ENCODE measurements at regions not wholly inside any gene's neighbourhood (a gene's known extent, or its start where the extent isn't known, plus 50 kb on each side); places are given as distances from the start of the nearest gene placed in this dataset.
A peak's percentile ranks its signal among the peaks of the same experiment; 100 is the strongest.

- peaks cover 6% of the 10 kb centered on the region for H3K36me3 Mint-ChIP-seq (ENCODE audit: low read depth)
These were observed 53.3 kb downstream of the C7orf25 start for GRCh38 chr7:42858570-42858969.

DNA sequence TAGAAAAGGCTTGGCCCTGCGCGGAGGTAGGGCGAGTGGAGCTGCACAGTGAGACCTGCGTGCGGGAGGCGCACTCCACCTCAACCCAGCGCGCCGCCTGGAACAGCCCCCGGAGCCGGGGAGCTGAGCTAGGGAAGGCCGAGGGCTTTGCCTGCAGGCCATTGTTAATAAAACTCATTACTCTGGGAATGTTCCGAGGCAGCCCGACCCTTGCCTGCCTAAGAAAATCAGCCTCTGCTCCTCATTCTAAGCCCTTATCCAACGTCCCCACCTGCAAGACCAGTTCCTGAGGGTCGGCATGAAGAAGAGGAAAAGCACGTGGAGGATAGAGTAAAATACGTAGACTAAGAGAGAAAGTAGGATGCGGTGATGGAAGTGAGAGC is 55.3 kb downstream of the C7orf25 start:
- H3K4me1 Mint-ChIP-seq, result no peaks in the 10 kb centered on the region

More at GRCh38 chr7:42858570-42858969, 53.3 kb downstream of the C7orf25 start:
- Mint-ChIP-seq H3K27me3 (ENCODE audit: low read depth) (no peaks in the 10 kb centered on the region), H3K4me3 (no peak overlapping the region), H3K4me1 (no peaks in the 10 kb centered on the region), H3K9me3 (peaks cover 10% of the 10 kb centered on the region), H3K27ac (ENCODE audit: unreplicated experiment) (no peak overlapping the region)
- no peak for DNase-seq (ENCODE audit: low read depth, low spot score)
- TF ChIP-seq, protein P1, sequence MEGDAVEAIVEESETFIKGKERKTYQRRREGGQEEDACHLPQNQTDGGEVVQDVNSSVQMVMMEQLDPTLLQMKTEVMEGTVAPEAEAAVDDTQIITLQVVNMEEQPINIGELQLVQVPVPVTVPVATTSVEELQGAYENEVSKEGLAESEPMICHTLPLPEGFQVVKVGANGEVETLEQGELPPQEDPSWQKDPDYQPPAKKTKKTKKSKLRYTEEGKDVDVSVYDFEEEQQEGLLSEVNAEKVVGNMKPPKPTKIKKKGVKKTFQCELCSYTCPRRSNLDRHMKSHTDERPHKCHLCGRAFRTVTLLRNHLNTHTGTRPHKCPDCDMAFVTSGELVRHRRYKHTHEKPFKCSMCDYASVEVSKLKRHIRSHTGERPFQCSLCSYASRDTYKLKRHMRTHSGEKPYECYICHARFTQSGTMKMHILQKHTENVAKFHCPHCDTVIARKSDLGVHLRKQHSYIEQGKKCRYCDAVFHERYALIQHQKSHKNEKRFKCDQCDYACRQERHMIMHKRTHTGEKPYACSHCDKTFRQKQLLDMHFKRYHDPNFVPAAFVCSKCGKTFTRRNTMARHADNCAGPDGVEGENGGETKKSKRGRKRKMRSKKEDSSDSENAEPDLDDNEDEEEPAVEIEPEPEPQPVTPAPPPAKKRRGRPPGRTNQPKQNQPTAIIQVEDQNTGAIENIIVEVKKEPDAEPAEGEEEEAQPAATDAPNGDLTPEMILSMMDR (conservative IDR thresholded peaks at IDR 0.05), result no peak

DNA sequence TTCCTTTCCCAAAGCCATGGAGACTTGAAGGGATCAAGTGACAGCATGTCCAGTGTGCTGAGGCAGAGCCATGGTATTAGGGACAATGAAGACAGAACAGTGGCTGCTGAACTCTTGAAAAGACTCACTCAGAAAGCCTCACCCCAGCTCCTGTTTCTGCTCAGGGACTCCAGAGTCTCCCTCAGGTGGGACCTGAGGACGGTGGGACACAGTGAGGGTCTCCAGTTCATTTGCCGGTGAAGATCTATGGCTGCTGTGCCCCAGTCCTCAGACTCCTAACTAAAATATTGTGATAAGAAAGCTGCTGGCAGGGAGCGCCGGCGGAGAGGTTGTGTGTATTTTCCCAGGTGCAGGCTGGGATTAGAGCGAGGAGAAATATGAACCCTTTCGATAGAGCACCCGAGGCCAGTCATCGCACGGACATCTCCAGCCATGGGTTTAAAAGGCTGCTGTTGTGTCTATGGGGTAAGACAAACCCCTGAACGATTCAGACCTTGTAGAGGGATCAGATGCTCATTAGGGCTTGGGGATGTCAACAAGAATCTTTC is 57.2 kb downstream of the C7orf25 start:
- H3K9me3 Mint-ChIP-seq, result no peaks in the 10 kb centered on the region
- H3K36me3 Mint-ChIP-seq (ENCODE audit: low read depth), result no peaks in the 10 kb centered on the region
- no peak for DNase-seq (ENCODE audit: low read depth, low spot score)
- TF ChIP-seq, protein P1 (conservative IDR thresholded peaks at IDR 0.05), result no peak
- no peak overlapping the region for H3K27ac Mint-ChIP-seq (ENCODE audit: unreplicated experiment)
- no peaks in the 10 kb centered on the region for H3K4me1 Mint-ChIP-seq
- H3K4me3 Mint-ChIP-seq, result no peak overlapping the region
- H3K27me3 Mint-ChIP-seq (ENCODE audit: low read depth), result no peaks in the 10 kb centered on the region

More for the DNA sequence above, 55.3 kb downstream of the C7orf25 start:
- no peak overlapping the region for H3K27ac Mint-ChIP-seq (ENCODE audit: unreplicated experiment)
- no peaks in the 10 kb centered on the region for H3K36me3 Mint-ChIP-seq (ENCODE audit: low read depth)
- TF ChIP-seq, protein P1 (conservative IDR thresholded peaks at IDR 0.05), result no peak
- no peak overlapping the region for H3K4me3 Mint-ChIP-seq
- DNase-seq (ENCODE audit: low read depth, low spot score), result no peak
- no peaks in the 10 kb centered on the region for H3K27me3 Mint-ChIP-seq (ENCODE audit: low read depth)
- peaks cover 3% of the 10 kb centered on the region for H3K9me3 Mint-ChIP-seq

DNA sequence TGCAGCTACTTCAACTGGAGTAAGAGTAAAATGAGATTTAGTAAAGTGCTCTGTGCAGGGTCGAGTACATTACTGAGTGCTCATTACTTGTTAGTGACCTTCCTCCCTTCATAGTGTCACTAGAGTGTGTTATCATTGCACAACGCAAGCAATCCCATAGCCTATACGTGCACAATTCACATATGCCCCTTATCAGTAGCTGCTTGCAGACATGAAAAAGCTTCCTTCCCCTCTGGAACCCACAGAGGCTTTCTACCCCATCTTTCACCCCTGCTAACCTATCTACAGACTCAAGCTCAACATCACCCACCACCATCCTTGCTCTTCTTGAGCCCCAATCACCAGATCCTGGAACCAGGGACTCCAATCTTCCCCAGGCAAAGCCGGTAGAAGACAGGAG is 59.3 kb downstream of the C7orf25 start:
- H3K27me3 Mint-ChIP-seq (ENCODE audit: low read depth), result no peaks in the 10 kb centered on the region
- TF ChIP-seq, protein P1 (conservative IDR thresholded peaks at IDR 0.05), result no peak
- H3K27ac Mint-ChIP-seq (ENCODE audit: unreplicated experiment), result no peak overlapping the region

GRCh38 chr7:42843205-42843800 is 68.6 kb downstream of the C7orf25 start:
- no peaks in the 10 kb centered on the region for H3K9me3 Mint-ChIP-seq
- no peaks in the 10 kb centered on the region for H3K36me3 Mint-ChIP-seq (ENCODE audit: low read depth)
- DNase-seq (ENCODE audit: low read depth, low spot score), result peak; percentile 42
- H3K27ac Mint-ChIP-seq (ENCODE audit: unreplicated experiment), result no peak overlapping the region
- no peaks in the 10 kb centered on the region for H3K4me1 Mint-ChIP-seq
- H3K27me3 Mint-ChIP-seq (ENCODE audit: low read depth), result no peaks in the 10 kb centered on the region
- TF ChIP-seq, protein P1 (conservative IDR thresholded peaks at IDR 0.05), result peak; percentile 76
- H3K4me3 Mint-ChIP-seq, result no peak overlapping the region

More for the DNA sequence above, 59.3 kb downstream of the C7orf25 start:
- no peak for DNase-seq (ENCODE audit: low read depth, low spot score)
- no peaks in the 10 kb centered on the region for H3K36me3 Mint-ChIP-seq (ENCODE audit: low read depth)
- H3K9me3 Mint-ChIP-seq, result peaks cover 2% of the 10 kb centered on the region
- no peak overlapping the region for H3K4me3 Mint-ChIP-seq
- H3K4me1 Mint-ChIP-seq, result no peaks in the 10 kb centered on the region
